Body of pancreas (tissue), 4 donors: ENCODE measurements at regions not wholly inside any gene's neighbourhood (a gene's known extent, or its start where the extent isn't known, plus 50 kb on each side); places are given as distances from the start of the nearest gene placed in this dataset.

Experiments
- CTCF ChIP-seq, 7 experiments: fragments of 450-650 bp in 4 of 7; fragments of 200-600 bp in 3 of 7; sonication (generic) in 3 of 7; IDR thresholded peaks; one replicate each; pipeline ENCODE4 v1.5.1; 2016 to 2019; ENCODE audit warnings: antibody characterized with exemption in 7 of 7
- POLR2A ChIP-seq, 3 donors: fragments of 450-650 bp; IDR thresholded peaks; one replicate each; pipeline ENCODE4 v1.6.1; 2016; ENCODE audit warnings: antibody characterized with exemption in 3 of 3, mild to moderate bottlenecking in 2 of 3

- no peak for TF ChIP-seq CTCF (IDR thresholded peaks at IDR 0.05)
- no peak for TF ChIP-seq POLR2A (IDR thresholded peaks at IDR 0.05)
Observed at GRCh38 chr18:61754039-61754583, 138.7 kb downstream of the RNF152 start.
